Endodermal cell (in vitro differentiated cells): ENCODE measurements at regions not wholly inside any gene's neighbourhood (a gene's known extent, or its start where the extent isn't known, plus 50 kb on each side); places are given as distances from the start of the nearest gene placed in this dataset.
"Not testable (repeated sequence)": the region's sequence is repeated elsewhere in the genome, so short reads cannot be mapped to it uniquely, and the experiment has no call there.

Source experiments
- DNase-seq: peaks from one replicate; pipeline ENCODE4 v3.0.0-alpha.2; 2017
- H3K27ac ChIP-seq: 2 replicates; pipeline ENCODE4 v1.5.1; 2013; ENCODE audit warnings: mild to moderate bottlenecking, low read depth, low read length, moderate library complexity
- H3K27me3 ChIP-seq: 2 replicates; pipeline ENCODE4 v1.6.1; 2013; ENCODE audit warnings: mild to moderate bottlenecking, low read length, moderate library complexity; ENCODE audit not compliant: insufficient read depth, control insufficient read depth, poor library complexity, severe bottlenecking
- H3K36me3 ChIP-seq: 2 replicates; pipeline ENCODE4 v1.7.0; 2013; ENCODE audit warnings: mild to moderate bottlenecking, low read length, moderate library complexity; ENCODE audit not compliant: control insufficient read depth, insufficient read depth
- H3K4me1 ChIP-seq: one replicate; pipeline ENCODE4 v1.7.0; 2013; ENCODE audit warnings: low read length; ENCODE audit not compliant: control insufficient read depth, insufficient read depth
- H3K4me3 ChIP-seq: 2 replicates; pipeline ENCODE4 v1.5.1; 2013; ENCODE audit warnings: mild to moderate bottlenecking, low read length, moderate library complexity
- H3K9ac ChIP-seq: 2 replicates; pipeline ENCODE4 v1.6.1; 2013; ENCODE audit warnings: mild to moderate bottlenecking, low read length, moderate library complexity; ENCODE audit not compliant: poor library complexity, severe bottlenecking; ENCODE audit errors: extremely low read depth
- H3K9me3 ChIP-seq: 2 replicates; pipeline ENCODE4 v1.6.1; 2013; ENCODE audit warnings: mild to moderate bottlenecking, low read length, moderate library complexity; ENCODE audit not compliant: control insufficient read depth
- H3K27ac Mint-ChIP-seq: 2 replicates; pipeline ENCODE4 v1.8.0; 2020; ENCODE audit warnings: mixed read lengths
- H3K27me3 Mint-ChIP-seq: 2 replicates; pipeline ENCODE4 v1.8.0; 2021; ENCODE audit warnings: mild to moderate bottlenecking, mixed read lengths; ENCODE audit not compliant: insufficient read depth
- H3K36me3 Mint-ChIP-seq: 2 replicates; pipeline ENCODE4 v1.8.0; 2020; ENCODE audit warnings: low read depth, mixed read lengths
- H3K4me1 Mint-ChIP-seq: 2 replicates; pipeline ENCODE4 v1.8.0; 2020; ENCODE audit warnings: mixed read lengths
- H3K4me3 Mint-ChIP-seq: 2 replicates; pipeline ENCODE4 v1.8.0; 2020; ENCODE audit warnings: mild to moderate bottlenecking, moderate library complexity, mixed read lengths
- H3K9me3 Mint-ChIP-seq: 2 replicates; pipeline ENCODE4 v1.8.0; 2020; ENCODE audit warnings: mild to moderate bottlenecking, mixed read lengths
- CTCF ChIP-seq: fragments of 200-600 bp; sonication (generic); conservative IDR thresholded peaks from 2 replicates; pipeline ENCODE4 v1.5.0; 2021; ENCODE audit warnings: antibody characterized with exemption, mild to moderate bottlenecking
- WGBS, 2 experiments: methylation state at CpG; one replicate each; pipeline versions ENCODE4 v1.1.5 to v1.1.7; 2013; ENCODE audit warnings: missing lambda C conversion rate in 2 of 2, mixed read lengths in 1 of 2; ENCODE audit not compliant: insufficient coverage in 1 of 2, insufficient read length in 1 of 2; 5-methylcytosine and 5-hydroxymethylcytosine counted together

- peaks cover 28% of the 10 kb centered on the region for H3K36me3 Mint-ChIP-seq
- no peaks in the 10 kb centered on the region for H3K27me3 Mint-ChIP-seq
Observed at GRCh38 chr2:236485519-236485918, 84.1 kb upstream of the ACKR3 start.

GRCh38 chr2:236489083-236489482 lies 80.5 kb upstream of the ACKR3 start:
- WGBS, 2 experiments: 93 to 95% methylated on average over 4 to 5 of the region's 5 CpGs
- H3K9me3 ChIP-seq, DNase-seq, H3K9me3 Mint-ChIP-seq, H3K9ac ChIP-seq, H3K4me3 Mint-ChIP-seq, H3K4me3 ChIP-seq, H3K27me3 Mint-ChIP-seq, H3K4me1 Mint-ChIP-seq, H3K27me3 ChIP-seq, H3K27ac Mint-ChIP-seq, H3K4me1 ChIP-seq, H3K27ac ChIP-seq: not testable (repeated sequence)
- H3K36me3 Mint-ChIP-seq: peaks cover 35% of the 10 kb centered on the region
- peaks cover 38% of the 10 kb centered on the region for H3K36me3 ChIP-seq

More at GRCh38 chr2:236485519-236485918, 84.1 kb upstream of the ACKR3 start:
- H3K27me3 ChIP-seq: no peaks in the 10 kb centered on the region
- Mint-ChIP-seq H3K4me3 (no peak overlapping the region), H3K9me3 (peaks cover 10% of the 10 kb centered on the region), H3K4me1 (no peaks in the 10 kb centered on the region), H3K27ac (no peak overlapping the region)
- no peak overlapping the region for H3K27ac ChIP-seq
- DNase-seq: no peak
- peaks cover 10% of the 10 kb centered on the region for H3K9me3 ChIP-seq
- H3K36me3 ChIP-seq: peaks cover 38% of the 10 kb centered on the region
- no peak for TF ChIP-seq CTCF
- no peak overlapping the region for H3K9ac ChIP-seq
- H3K4me3 ChIP-seq: no peak overlapping the region
- H3K4me1 ChIP-seq: no peaks in the 10 kb centered on the region
- WGBS, 2 experiments: 76% methylated on average over 2 of the region's 2 CpGs; no CpG with 5 or more reads in 1 of the 2 experiments

GRCh38 chr2:236489895-236490404 lies 79.7 kb upstream of the ACKR3 start:
- 83 to 100% methylated on average over 1 to 3 of the region's 3 CpGs for WGBS, 2 experiments
- Histone ChIP-seq H3K4me3 (no peak overlapping the region), H3K4me1 (no peaks in the 10 kb centered on the region), H3K9me3 (no peaks in the 10 kb centered on the region), H3K27ac (no peak overlapping the region), H3K9ac (no peak overlapping the region), H3K27me3 (no peaks in the 10 kb centered on the region), H3K36me3 (peaks cover 39% of the 10 kb centered on the region)
- no peak for TF ChIP-seq CTCF
- no peak for DNase-seq
- H3K4me1 Mint-ChIP-seq: no peaks in the 10 kb centered on the region
- no peaks in the 10 kb centered on the region for H3K9me3 Mint-ChIP-seq
- H3K27me3 Mint-ChIP-seq: no peaks in the 10 kb centered on the region
- no peak overlapping the region for H3K4me3 Mint-ChIP-seq
- peaks cover 42% of the 10 kb centered on the region for H3K36me3 Mint-ChIP-seq
- no peak overlapping the region for H3K27ac Mint-ChIP-seq

- Mint-ChIP-seq H3K4me3 (no peak overlapping the region), H3K9me3 (no peaks in the 10 kb centered on the region), H3K27ac (no peak overlapping the region), H3K27me3 (no peaks in the 10 kb centered on the region), H3K36me3 (peaks cover 52% of the 10 kb centered on the region), H3K4me1 (no peaks in the 10 kb centered on the region)
- DNase-seq: no peak
- Histone ChIP-seq H3K36me3 (peaks cover 23% of the 10 kb centered on the region), H3K9me3 (no peaks in the 10 kb centered on the region), H3K27ac (no peak overlapping the region), H3K9ac (no peak overlapping the region), H3K27me3 (no peaks in the 10 kb centered on the region), H3K4me3 (no peak overlapping the region), H3K4me1 (no peaks in the 10 kb centered on the region)
- 76 to 79% methylated on average over 7 to 9 of the region's 9 CpGs for WGBS, 2 experiments
- no peak for TF ChIP-seq CTCF
Observed at GRCh38 chr2:236496340-236496739, 73.3 kb upstream of the ACKR3 start.
